Body of pancreas (tissue), 4 donors: ENCODE measurements at regions not wholly inside any gene's neighbourhood (a gene's known extent, or its start where the extent isn't known, plus 50 kb on each side); places are given as distances from the start of the nearest gene placed in this dataset.

ENCODE experiments used
- ATAC-seq: fragments of 150-250 bp; one replicate; pipeline ENCODE4 v1.9.1; 2016
- DNase-seq, 4 donors: peaks; one replicate each; pipeline ENCODE4 v3.0.0-alpha.2; 2019
- H3K27ac ChIP-seq, 4 donors: fragments of 200-600 bp; sonication (generic); 1 replicate in 3 of 4; 2 replicates in 1 of 4; pipeline versions ENCODE4 v1.5.1 to v1.6.1; 2016 to 2019; ENCODE audit warnings: mild to moderate bottlenecking in 1 of 4, mixed read lengths in 1 of 4, moderate library complexity in 1 of 4
- H3K27me3 ChIP-seq, 2 donors: fragments of 200-600 bp; sonication (generic); one replicate each; pipeline ENCODE4 v1.6.0; 2016; ENCODE audit warnings: mild to moderate bottlenecking in 1 of 2
- H3K36me3 ChIP-seq, 2 donors: fragments of 200-600 bp; sonication (generic); replicated peaks in 1 of 2; 2 replicates each; pipeline ENCODE4 v1.5.1; 2016; ENCODE audit warnings: low read depth in 2 of 2; ENCODE audit not compliant: insufficient read depth in 1 of 2
- H3K4me1 ChIP-seq: fragments of 200-600 bp; sonication (generic); one replicate; pipeline ENCODE4 v1.6.0; 2016
- H3K4me3 ChIP-seq, 2 donors: fragments of 200-600 bp; sonication (generic); 1 replicate in 1 of 2; 2 replicates in 1 of 2; pipeline ENCODE4 v1.5.1; 2016 to 2019
- H3K9me3 ChIP-seq, 3 donors: fragments of 200-600 bp; sonication (generic); 1 replicate in 2 of 3; 2 replicates in 1 of 3; pipeline ENCODE4 v1.5.1; 2016
- CTCF ChIP-seq, 7 experiments: fragments of 450-650 bp in 4 of 7; fragments of 200-600 bp in 3 of 7; sonication (generic) in 3 of 7; IDR thresholded peaks; one replicate each; pipeline ENCODE4 v1.5.1; 2016 to 2019; ENCODE audit warnings: antibody characterized with exemption in 7 of 7
- POLR2A ChIP-seq, 3 donors: fragments of 450-650 bp; IDR thresholded peaks; one replicate each; pipeline ENCODE4 v1.6.1; 2016; ENCODE audit warnings: antibody characterized with exemption in 3 of 3, mild to moderate bottlenecking in 2 of 3
- WGBS, 2 donors: methylation state at CpG; one replicate each; pipeline ENCODE4 v1.1.5; 2017; 5-methylcytosine and 5-hydroxymethylcytosine counted together
- intact Hi-C: fragments of 100-400 bp; cut with DNase I; formaldehyde crosslinking; loops from one replicate; pipeline ENCODE4 v1.15.1; 2023

GRCh38 chr3:160061525-160061924, 72.9 kb downstream of the IL12A start:
- ATAC-seq = no peak
- H3K4me3 ChIP-seq = no peak overlapping the region
- H3K9me3 ChIP-seq = no peaks in the 10 kb centered on the region
- no peak for DNase-seq
- intact Hi-C loops = no loop called here
- TF ChIP-seq POLR2A (IDR thresholded peaks at IDR 0.05) (no peak), CTCF (IDR thresholded peaks at IDR 0.05) (no peak)
- H3K27me3 ChIP-seq = no peaks in the 10 kb centered on the region
- no peak overlapping the region for H3K27ac ChIP-seq
- H3K36me3 ChIP-seq = no peaks in the 10 kb centered on the region
- WGBS, 2 donors = 73 to 84% methylated on average over 12 of the region's 12 CpGs
- no peaks in the 10 kb centered on the region for H3K4me1 ChIP-seq

- intact Hi-C loops = no loop called here
- H3K4me3 ChIP-seq = no peak overlapping the region
- H3K27ac ChIP-seq = no peak overlapping the region
- no peaks in the 10 kb centered on the region for H3K36me3 ChIP-seq
- no peaks in the 10 kb centered on the region for H3K9me3 ChIP-seq
- TF ChIP-seq CTCF (IDR thresholded peaks at IDR 0.05) (no peak), POLR2A (IDR thresholded peaks at IDR 0.05) (no peak)
- WGBS, 2 donors = 81 to 91% methylated on average over 4 of the region's 4 CpGs
- no peak for DNase-seq
- H3K4me1 ChIP-seq = no peaks in the 10 kb centered on the region
- no peaks in the 10 kb centered on the region for H3K27me3 ChIP-seq
- ATAC-seq = no peak
These were observed 76.6 kb downstream of the IL12A start for GRCh38 chr3:160065282-160065681.

GRCh38 chr3:160065786-160066185, 77.2 kb downstream of the IL12A start:
- H3K4me3 ChIP-seq = no peak overlapping the region
- intact Hi-C loops = no loop called here
- H3K9me3 ChIP-seq = no peaks in the 10 kb centered on the region
- no peak for DNase-seq
- no peak overlapping the region for H3K27ac ChIP-seq
- no peaks in the 10 kb centered on the region for H3K4me1 ChIP-seq
- no peak for ATAC-seq
- no peaks in the 10 kb centered on the region for H3K27me3 ChIP-seq
- WGBS, 2 donors = 81 to 83% methylated on average over 4 of the region's 4 CpGs
- H3K36me3 ChIP-seq = no peaks in the 10 kb centered on the region
- TF ChIP-seq CTCF (IDR thresholded peaks at IDR 0.05) = no peak
- no peak for TF ChIP-seq POLR2A (IDR thresholded peaks at IDR 0.05)

GRCh38 chr3:160069986-160070385, 81.4 kb downstream of the IL12A start:
- H3K9me3 ChIP-seq = no peaks in the 10 kb centered on the region
- H3K36me3 ChIP-seq = no peaks in the 10 kb centered on the region
- no peak overlapping the region for H3K4me3 ChIP-seq
- no peak for DNase-seq
- intact Hi-C loops = no loop called here
- H3K27ac ChIP-seq = no peak overlapping the region
- TF ChIP-seq POLR2A (IDR thresholded peaks at IDR 0.05) (no peak), CTCF (IDR thresholded peaks at IDR 0.05) (no peak)
- 38 to 45% methylated on average over 3 of the region's 3 CpGs for WGBS, 2 donors
- no peaks in the 10 kb centered on the region for H3K4me1 ChIP-seq
- no peaks in the 10 kb centered on the region for H3K27me3 ChIP-seq
- no peak for ATAC-seq

GRCh38 chr3:160076519-160076918, 87.9 kb downstream of the IL12A start:
- Histone ChIP-seq H3K36me3 (no peaks in the 10 kb centered on the region), H3K27ac (no peak overlapping the region), H3K9me3 (no peaks in the 10 kb centered on the region), H3K4me3 (no peak overlapping the region), H3K4me1 (no peaks in the 10 kb centered on the region), H3K27me3 (no peaks in the 10 kb centered on the region)
- 84 to 94% methylated on average over 3 of the region's 3 CpGs for WGBS, 2 donors
- intact Hi-C loops = no loop called here
- DNase-seq (no peak), ATAC-seq (no peak)
- TF ChIP-seq CTCF (IDR thresholded peaks at IDR 0.05) (no peak), POLR2A (IDR thresholded peaks at IDR 0.05) (no peak)
